Choroid plexus epithelial cell (primary cell): ENCODE measurements at regions not wholly inside any gene's neighbourhood (a gene's known extent, or its start where the extent isn't known, plus 50 kb on each side); places are given as distances from the start of the nearest gene placed in this dataset.

Source experiments
- DNase-seq: peaks from one replicate; pipeline ENCODE4 v3.0.0-alpha.2; 2010; ENCODE audit warnings: low read depth
- H3K4me3 ChIP-seq: 2 replicates; pipeline ENCODE4 v1.5.1; 2011; ENCODE audit warnings: low read depth, mild to moderate bottlenecking, control low read depth, low read length, moderate library complexity
- TF ChIP-seq, protein P1 (sequence below): conservative IDR thresholded peaks from 2 replicates; pipeline ENCODE4 v1.5.1; 2011; ENCODE audit warnings: low read depth, mild to moderate bottlenecking, control low read depth, inconsistent platforms, low read length, moderate library complexity

DNA sequence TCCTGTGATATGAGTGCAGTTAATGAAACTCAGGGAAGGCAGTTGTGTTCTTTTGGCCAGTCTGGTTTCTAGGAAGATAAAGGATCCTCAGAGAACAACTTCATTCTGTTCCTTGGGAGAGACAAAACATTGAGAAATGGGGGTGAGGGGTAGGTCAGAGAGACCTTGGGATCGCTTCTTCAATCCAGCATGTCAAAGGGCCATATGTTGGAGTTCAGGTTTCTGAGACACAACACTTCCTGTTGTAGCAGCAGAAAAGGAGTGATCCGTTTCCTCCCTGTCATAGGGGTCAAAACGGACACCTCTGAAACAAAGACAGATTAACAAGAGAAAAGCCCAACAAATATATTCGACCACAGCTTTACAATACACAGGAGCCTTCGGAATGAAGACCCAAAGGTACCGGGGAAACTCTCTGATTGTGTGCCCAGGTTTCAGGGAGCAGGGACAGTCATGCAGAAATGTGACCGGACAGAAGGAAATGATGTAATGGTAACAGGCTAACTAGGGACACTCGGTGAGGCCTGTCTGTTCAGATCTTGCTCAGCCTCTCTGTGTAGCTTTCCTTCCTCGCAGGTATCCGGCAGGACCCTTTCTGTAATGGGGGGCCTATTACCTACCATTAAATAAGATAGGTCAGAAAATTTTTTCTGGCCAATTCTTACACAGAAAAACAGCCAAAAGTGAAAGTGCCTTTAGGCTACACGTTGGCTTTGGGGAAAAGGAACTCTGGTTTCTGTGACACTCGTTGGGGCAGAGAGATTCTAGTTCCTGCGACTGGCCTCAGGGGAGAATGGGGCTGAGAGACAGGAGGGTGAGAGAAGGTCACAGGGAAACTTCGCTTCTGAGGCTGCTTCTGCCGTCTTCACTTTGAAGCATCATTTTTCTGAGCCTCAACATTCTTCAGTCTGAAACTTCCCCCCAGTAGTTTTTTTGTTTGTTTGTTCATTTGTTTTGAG lies 103.3 kb upstream of the TLR3 start:
- H3K4me3 ChIP-seq: no peak overlapping the region
- TF ChIP-seq, protein P1, sequence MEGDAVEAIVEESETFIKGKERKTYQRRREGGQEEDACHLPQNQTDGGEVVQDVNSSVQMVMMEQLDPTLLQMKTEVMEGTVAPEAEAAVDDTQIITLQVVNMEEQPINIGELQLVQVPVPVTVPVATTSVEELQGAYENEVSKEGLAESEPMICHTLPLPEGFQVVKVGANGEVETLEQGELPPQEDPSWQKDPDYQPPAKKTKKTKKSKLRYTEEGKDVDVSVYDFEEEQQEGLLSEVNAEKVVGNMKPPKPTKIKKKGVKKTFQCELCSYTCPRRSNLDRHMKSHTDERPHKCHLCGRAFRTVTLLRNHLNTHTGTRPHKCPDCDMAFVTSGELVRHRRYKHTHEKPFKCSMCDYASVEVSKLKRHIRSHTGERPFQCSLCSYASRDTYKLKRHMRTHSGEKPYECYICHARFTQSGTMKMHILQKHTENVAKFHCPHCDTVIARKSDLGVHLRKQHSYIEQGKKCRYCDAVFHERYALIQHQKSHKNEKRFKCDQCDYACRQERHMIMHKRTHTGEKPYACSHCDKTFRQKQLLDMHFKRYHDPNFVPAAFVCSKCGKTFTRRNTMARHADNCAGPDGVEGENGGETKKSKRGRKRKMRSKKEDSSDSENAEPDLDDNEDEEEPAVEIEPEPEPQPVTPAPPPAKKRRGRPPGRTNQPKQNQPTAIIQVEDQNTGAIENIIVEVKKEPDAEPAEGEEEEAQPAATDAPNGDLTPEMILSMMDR: no peak
- peak; percentile 13 for DNase-seq

DNA sequence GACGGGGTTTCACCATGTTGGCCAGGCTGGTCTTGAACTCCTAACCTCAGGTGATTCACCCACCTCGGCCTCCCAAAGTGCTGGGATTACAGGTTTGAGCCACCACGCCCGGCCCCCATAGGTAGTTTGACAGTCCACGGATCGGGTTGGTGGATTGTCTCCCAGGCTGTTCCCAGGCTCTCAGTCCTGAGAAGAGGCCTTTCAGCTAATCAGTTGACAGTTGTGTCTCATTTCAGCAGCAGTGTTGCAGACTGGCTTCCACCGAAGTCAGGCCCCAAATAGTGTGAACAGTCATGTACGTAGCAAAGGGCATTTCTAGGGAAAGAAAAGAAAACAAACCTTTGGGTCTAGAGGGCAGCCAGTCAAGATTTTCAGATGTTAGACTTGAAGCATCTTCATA lies 102.4 kb upstream of the TLR3 start:
- H3K4me3 ChIP-seq: no peak overlapping the region
- peak; percentile 39 for DNase-seq
- TF ChIP-seq, protein P1: no peak

DNA sequence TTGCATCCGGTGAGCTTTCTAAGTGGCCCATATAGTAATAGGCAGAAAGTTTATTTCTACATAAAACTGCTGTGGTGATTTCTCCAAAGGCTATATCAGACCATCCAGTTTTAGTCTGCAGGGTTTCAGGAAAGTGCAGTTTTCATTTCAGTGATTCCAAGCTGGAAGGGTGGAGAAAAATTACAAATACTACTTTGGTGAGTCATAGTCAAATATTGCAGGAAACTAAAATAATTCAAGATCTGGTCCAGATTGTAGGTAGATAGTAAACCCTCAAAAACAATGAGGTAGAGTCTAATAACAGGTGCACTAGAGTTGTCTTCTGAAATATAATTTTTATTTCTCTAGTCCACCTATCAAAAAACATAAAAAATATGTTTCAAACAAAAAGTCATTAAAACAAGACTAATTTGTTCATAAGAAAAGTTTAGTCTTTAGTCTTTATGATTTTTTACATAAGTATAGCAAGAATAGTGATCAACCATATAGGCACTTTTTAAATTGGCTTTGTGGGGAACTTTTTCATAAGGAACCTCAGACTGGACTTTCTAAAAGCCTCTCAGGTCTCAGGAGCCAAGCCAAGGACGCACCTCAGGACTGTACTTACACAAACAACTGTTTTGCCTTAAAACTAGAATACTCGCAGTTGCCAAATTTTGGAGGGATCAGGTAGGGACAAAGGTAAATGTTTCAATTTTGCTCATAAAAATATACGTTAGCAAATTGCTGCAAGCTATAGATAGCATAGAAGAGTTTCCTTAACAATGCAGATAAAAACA lies 101.8 kb upstream of the TLR3 start:
- TF ChIP-seq, protein P1: no peak
- DNase-seq: peak; percentile 28
- no peak overlapping the region for H3K4me3 ChIP-seq

DNA sequence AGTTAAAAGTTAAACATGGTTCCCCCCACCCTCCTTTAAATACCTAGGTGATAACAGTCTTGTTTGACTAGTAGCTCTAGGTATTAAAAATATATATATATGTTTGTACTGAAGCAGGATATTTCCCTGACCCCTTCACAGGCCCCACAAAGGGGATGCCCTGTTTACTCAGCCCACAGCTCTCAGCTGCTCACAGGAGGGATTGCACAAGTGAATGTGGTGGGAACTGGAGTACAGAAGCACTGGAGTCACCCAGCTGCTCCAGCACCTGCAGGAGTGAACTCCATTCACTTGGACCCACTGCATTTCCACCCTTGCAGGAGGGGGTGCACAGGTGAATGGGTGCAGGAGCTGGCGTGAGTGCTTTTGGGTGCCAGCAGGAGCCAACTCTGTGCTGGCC lies 99.3 kb upstream of the TLR3 start:
- peak; percentile 74 for DNase-seq
- TF ChIP-seq, protein P1: no peak
- H3K4me3 ChIP-seq: no peak overlapping the region

DNA sequence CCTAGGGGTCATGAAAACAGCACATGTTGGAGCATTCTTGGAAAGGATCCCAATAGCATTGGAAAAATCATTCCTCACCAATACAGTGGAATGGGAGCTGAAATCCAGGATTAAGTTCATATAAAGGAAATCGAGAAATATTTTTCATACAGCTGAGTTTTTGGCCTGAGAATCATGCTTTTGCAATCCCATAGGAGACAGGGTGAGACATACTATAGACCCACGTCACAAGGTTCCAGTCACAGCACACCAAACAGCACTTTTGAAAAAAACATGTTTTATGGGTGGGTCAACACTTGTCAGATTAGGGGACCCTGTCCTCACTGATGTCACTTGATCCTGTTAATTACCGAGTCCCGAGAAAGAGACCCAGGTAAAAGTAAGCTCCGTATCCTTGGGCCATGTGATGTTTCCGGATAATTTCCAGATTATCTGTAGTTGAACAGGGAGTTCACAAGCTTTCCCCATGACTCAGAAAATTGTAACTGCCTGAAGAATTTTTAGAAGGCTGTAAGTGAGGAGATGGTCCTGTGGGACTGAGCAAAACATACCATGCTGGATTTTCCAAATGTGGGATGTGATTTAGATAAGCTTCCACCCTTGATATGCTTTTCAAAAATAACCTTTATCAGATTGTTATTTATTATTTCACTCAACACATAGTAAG lies 80.9 kb upstream of the TLR3 start:
- TF ChIP-seq, protein P1: no peak
- peak; percentile 20 for DNase-seq

DNA sequence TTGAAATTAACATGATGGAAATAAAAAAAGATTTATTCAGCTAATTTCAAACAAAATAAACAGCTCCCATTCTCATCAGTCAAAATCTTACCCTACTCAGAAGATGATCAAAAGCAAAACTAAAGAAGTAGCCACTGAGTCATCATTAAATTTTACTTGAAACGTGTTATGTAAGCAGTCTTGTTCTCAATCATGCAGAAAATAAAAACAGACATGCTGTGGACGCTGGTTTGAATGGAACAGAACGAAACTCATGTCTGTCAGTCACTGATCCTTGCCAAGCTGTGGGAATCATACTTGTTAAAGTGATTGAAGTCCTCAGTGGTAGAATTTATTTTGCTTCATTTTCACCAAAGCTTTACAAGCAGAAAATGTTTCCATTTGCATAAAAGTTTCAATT lies 77.2 kb upstream of the TLR3 start:
- TF ChIP-seq, protein P1: no peak
- H3K4me3 ChIP-seq: no peak overlapping the region
- DNase-seq: no peak

More for the DNA sequence above, 80.9 kb upstream of the TLR3 start:
- H3K4me3 ChIP-seq: no peak overlapping the region
